Liver (tissue), 8 donors: ENCODE measurements at regions not wholly inside any gene's neighbourhood (a gene's known extent, or its start where the extent isn't known, plus 50 kb on each side); places are given as distances from the start of the nearest gene placed in this dataset.

ENCODE experiments used
- DNase-seq: peaks from one replicate; pipeline ENCODE4 v3.0.0-alpha.2; 2017; ENCODE audit warnings: low spot score
- H3K27ac ChIP-seq, 2 donors: one replicate each; pipeline ENCODE4 v1.7.0; 2013; ENCODE audit warnings: inconsistent platforms in 2 of 2, low read length in 2 of 2, control low read depth in 1 of 2, low read depth in 1 of 2, mild to moderate bottlenecking in 1 of 2
- H3K27me3 ChIP-seq, 4 donors: one replicate each; pipeline versions ENCODE4 v1.6.1 to v1.7.0; 2013; ENCODE audit warnings: low read length in 3 of 4, inconsistent platforms in 1 of 4, mild to moderate bottlenecking in 1 of 4, moderate library complexity in 1 of 4; ENCODE audit not compliant: control insufficient read depth in 4 of 4, insufficient read depth in 4 of 4
- H3K36me3 ChIP-seq, 4 donors: one replicate each; pipeline versions ENCODE4 v1.6.1 to v1.7.0; 2013; ENCODE audit warnings: low read length in 3 of 4, mild to moderate bottlenecking in 3 of 4, low read depth in 1 of 4, moderate library complexity in 1 of 4; ENCODE audit not compliant: control insufficient read depth in 4 of 4, insufficient read depth in 3 of 4
- H3K4me1 ChIP-seq, 4 donors: one replicate each; pipeline versions ENCODE4 v1.6.1 to v1.7.0; 2013; ENCODE audit warnings: low read length in 3 of 4, mild to moderate bottlenecking in 3 of 4, moderate library complexity in 1 of 4; ENCODE audit not compliant: control insufficient read depth in 4 of 4, insufficient read depth in 4 of 4
- H3K4me3 ChIP-seq, 3 donors: one replicate each; pipeline versions ENCODE4 v1.6.1 to v1.7.0; 2013; ENCODE audit warnings: low read length in 3 of 3, control low read depth in 1 of 3, low read depth in 1 of 3, mild to moderate bottlenecking in 1 of 3
- H3K9ac ChIP-seq, 2 donors: one replicate each; pipeline ENCODE4 v1.7.0; 2013; ENCODE audit warnings: low read length in 2 of 2, mild to moderate bottlenecking in 2 of 2, moderate library complexity in 2 of 2, control low read depth in 1 of 2, low read depth in 1 of 2
- H3K9me3 ChIP-seq, 4 donors: one replicate each; pipeline versions ENCODE4 v1.6.1 to v1.7.0; 2013; ENCODE audit warnings: low read length in 3 of 4; ENCODE audit not compliant: control insufficient read depth in 4 of 4
- EGR1 ChIP-seq, 2 donors: IDR thresholded peaks; 2 replicates each; pipeline ENCODE4 v1.6.1; 2016 to 2018; ENCODE audit warnings: antibody characterized with exemption in 2 of 2, low read depth in 2 of 2
- FOXA1 ChIP-seq: IDR thresholded peaks from 2 replicates; pipeline ENCODE4 v1.6.1; 2016; ENCODE audit warnings: antibody characterized with exemption
- FOXA2 ChIP-seq: IDR thresholded peaks from 2 replicates; pipeline ENCODE4 v1.6.1; 2016; ENCODE audit warnings: antibody characterized with exemption
- GABPA ChIP-seq, 2 donors: IDR thresholded peaks in 1 of 2; conservative IDR thresholded peaks in 1 of 2; 2 replicates each; pipeline ENCODE4 v1.6.1; 2016; ENCODE audit warnings: antibody characterized with exemption in 2 of 2, mild to moderate bottlenecking in 1 of 2, moderate library complexity in 1 of 2
- HNF4A ChIP-seq, 2 donors: conservative IDR thresholded peaks; 2 replicates each; pipeline ENCODE4 v1.6.1; 2016; ENCODE audit warnings: antibody characterized with exemption in 2 of 2, mild to moderate bottlenecking in 2 of 2
- HNF4G ChIP-seq: IDR thresholded peaks from 2 replicates; pipeline ENCODE4 v1.6.1; 2016; ENCODE audit warnings: antibody characterized with exemption
- JUND ChIP-seq, 2 donors: IDR thresholded peaks; 2 replicates each; pipeline ENCODE4 v1.6.1; 2016; ENCODE audit warnings: antibody characterized with exemption in 2 of 2
- NR2F2 ChIP-seq: IDR thresholded peaks from 2 replicates; pipeline ENCODE4 v1.6.1; 2016; ENCODE audit warnings: antibody characterized with exemption
- RAD21 ChIP-seq, 2 donors: IDR thresholded peaks; 2 replicates each; pipeline ENCODE4 v1.6.1; 2016; ENCODE audit warnings: antibody characterized with exemption in 2 of 2, mild to moderate bottlenecking in 2 of 2
- RXRA ChIP-seq, 2 donors: IDR thresholded peaks; 2 replicates each; pipeline ENCODE4 v1.6.1; 2017 to 2018; ENCODE audit warnings: antibody characterized with exemption in 2 of 2, mild to moderate bottlenecking in 1 of 2
- SP1 ChIP-seq: IDR thresholded peaks from 2 replicates; pipeline ENCODE4 v1.6.1; 2018; ENCODE audit warnings: antibody characterized with exemption, mild to moderate bottlenecking
- TAF1 ChIP-seq: conservative IDR thresholded peaks from 2 replicates; pipeline ENCODE4 v1.6.1; 2016; ENCODE audit warnings: antibody characterized with exemption, mild to moderate bottlenecking
- YY1 ChIP-seq: IDR thresholded peaks from 2 replicates; pipeline ENCODE4 v1.6.1; 2016; ENCODE audit warnings: antibody characterized with exemption, mild to moderate bottlenecking
- WGBS: extraction: QIAGEN DNeasy Blood & Tissue Kit; methylation state at CpG from one replicate; pipeline ENCODE4 v1.1.7; 2013; 5-methylcytosine and 5-hydroxymethylcytosine counted together
- TF ChIP-seq, protein P1 (sequence below): IDR thresholded peaks from 2 replicates; pipeline ENCODE4 v1.6.1; 2016; ENCODE audit warnings: antibody characterized with exemption
- TF ChIP-seq, protein P2 (sequence below): IDR thresholded peaks from 2 replicates; pipeline ENCODE4 v1.6.1; 2016; ENCODE audit warnings: antibody characterized with exemption
- TF ChIP-seq, protein P3 (sequence below): IDR thresholded peaks from 2 replicates; pipeline ENCODE4 v1.6.1; 2016; ENCODE audit warnings: antibody characterized with exemption
- TF ChIP-seq, protein P4 (sequence below): fragments of 150-350 bp; IDR thresholded peaks from 2 replicates; pipeline ENCODE4 v1.5.1; 2017; ENCODE audit warnings: improper control_type of control experiment, low read depth, low read length; ENCODE audit not compliant: missing input control
- TF ChIP-seq, protein P5 (sequence below): IDR thresholded peaks from 2 replicates; pipeline ENCODE4 v1.6.1; 2016; ENCODE audit warnings: antibody characterized with exemption, mild to moderate bottlenecking
- donor health status: healthy.
- donor health status: healthy.
- donor health status: healthy.
- donor health status: healthy.
- donor health status: healthy.

DNA sequence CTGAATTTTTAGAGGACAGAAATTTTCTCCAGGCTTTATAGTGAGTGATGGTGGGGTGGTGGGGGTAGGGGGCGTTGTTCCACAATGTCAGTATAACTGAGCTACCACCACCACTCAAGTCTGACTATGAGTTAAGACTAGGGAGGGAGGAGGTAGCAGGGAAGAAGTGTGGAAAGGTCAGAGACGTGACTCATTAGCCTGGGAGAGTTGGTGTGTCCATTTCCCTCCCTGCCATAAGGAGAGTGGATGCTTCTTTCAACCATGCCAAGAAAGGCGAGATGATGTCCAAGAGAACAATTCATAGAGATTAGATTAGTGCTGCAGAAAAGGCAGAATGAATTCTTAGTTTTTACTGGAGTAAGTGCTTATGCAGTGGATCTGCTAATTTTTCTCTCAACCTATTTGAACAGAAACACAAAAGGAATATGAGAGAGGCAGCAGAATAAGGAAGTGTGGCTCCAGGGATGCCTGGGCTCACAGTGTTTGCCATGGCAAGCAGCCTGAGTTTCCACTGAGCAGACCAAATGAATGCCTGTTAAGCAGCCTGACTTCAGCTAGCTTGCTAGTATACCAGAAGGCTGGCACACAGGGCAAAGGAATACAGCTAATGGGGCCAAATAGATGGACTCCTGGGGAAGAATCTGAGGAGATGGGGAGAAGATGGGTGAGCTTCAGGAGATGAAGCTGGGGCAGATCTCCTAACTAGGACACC, 708.9 kb downstream of the NTRK3 start:
- no peak overlapping the region for H3K4me3 ChIP-seq
- DNase-seq = no peak
- no peak overlapping the region for H3K9ac ChIP-seq
- H3K36me3 ChIP-seq = no peaks in the 10 kb centered on the region
- H3K9me3 ChIP-seq = no peaks in the 10 kb centered on the region
- no peaks in the 10 kb centered on the region for H3K27me3 ChIP-seq
- 58% methylated on average over 3 of the region's 3 CpGs for WGBS
- H3K4me1 ChIP-seq = no peaks in the 10 kb centered on the region
- TF ChIP-seq SP1 = no peak
- TF ChIP-seq, protein P1, sequence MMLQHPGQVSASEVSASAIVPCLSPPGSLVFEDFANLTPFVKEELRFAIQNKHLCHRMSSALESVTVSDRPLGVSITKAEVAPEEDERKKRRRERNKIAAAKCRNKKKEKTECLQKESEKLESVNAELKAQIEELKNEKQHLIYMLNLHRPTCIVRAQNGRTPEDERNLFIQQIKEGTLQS = no peak
- TF ChIP-seq, protein P2, sequence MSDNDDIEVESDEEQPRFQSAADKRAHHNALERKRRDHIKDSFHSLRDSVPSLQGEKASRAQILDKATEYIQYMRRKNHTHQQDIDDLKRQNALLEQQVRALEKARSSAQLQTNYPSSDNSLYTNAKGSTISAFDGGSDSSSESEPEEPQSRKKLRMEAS = no peak
- TF ChIP-seq HNF4G = no peak
- TF ChIP-seq JUND (IDR thresholded peaks at IDR 0.05) = no peak
- no peak overlapping the region for H3K27ac ChIP-seq

DNA sequence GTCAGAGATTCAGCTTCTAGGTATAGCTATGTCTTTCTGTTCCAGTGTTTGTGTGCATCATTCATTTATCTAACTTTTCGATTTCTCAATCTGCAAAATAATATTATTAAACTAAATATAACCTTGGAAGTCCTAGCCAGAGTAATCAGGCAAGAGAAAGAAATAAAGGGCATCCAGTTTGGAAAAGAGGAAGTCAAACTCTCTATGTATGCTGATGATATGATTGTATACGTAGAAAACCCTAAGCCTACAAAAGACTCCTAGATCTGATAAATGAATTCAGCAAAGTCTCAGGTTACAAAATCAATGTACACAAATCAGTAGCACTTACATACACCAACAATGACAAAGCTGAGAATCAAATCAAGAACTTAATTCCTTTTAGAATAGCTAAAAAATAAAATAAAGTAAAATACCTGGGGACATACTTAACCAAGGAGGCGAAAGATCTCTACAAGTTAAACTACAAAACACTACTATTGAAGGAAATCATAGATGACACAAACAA, 718.2 kb downstream of the NTRK3 start:
- WGBS = 40% methylated on average over 3 of the region's 3 CpGs
- no peak overlapping the region for H3K4me3 ChIP-seq
- H3K27ac ChIP-seq = no peak overlapping the region
- no peaks in the 10 kb centered on the region for H3K27me3 ChIP-seq
- TF ChIP-seq, protein P2 = no peak
- no peak for TF ChIP-seq EGR1 (IDR thresholded peaks at IDR 0.05; ENCODE audit: low read depth in 2 of 2)
- TF ChIP-seq, protein P3, sequence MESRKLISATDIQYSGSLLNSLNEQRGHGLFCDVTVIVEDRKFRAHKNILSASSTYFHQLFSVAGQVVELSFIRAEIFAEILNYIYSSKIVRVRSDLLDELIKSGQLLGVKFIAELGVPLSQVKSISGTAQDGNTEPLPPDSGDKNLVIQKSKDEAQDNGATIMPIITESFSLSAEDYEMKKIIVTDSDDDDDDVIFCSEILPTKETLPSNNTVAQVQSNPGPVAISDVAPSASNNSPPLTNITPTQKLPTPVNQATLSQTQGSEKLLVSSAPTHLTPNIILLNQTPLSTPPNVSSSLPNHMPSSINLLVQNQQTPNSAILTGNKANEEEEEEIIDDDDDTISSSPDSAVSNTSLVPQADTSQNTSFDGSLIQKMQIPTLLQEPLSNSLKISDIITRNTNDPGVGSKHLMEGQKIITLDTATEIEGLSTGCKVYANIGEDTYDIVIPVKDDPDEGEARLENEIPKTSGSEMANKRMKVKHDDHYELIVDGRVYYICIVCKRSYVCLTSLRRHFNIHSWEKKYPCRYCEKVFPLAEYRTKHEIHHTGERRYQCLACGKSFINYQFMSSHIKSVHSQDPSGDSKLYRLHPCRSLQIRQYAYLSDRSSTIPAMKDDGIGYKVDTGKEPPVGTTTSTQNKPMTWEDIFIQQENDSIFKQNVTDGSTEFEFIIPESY = no peak
- TF ChIP-seq, protein P4, sequence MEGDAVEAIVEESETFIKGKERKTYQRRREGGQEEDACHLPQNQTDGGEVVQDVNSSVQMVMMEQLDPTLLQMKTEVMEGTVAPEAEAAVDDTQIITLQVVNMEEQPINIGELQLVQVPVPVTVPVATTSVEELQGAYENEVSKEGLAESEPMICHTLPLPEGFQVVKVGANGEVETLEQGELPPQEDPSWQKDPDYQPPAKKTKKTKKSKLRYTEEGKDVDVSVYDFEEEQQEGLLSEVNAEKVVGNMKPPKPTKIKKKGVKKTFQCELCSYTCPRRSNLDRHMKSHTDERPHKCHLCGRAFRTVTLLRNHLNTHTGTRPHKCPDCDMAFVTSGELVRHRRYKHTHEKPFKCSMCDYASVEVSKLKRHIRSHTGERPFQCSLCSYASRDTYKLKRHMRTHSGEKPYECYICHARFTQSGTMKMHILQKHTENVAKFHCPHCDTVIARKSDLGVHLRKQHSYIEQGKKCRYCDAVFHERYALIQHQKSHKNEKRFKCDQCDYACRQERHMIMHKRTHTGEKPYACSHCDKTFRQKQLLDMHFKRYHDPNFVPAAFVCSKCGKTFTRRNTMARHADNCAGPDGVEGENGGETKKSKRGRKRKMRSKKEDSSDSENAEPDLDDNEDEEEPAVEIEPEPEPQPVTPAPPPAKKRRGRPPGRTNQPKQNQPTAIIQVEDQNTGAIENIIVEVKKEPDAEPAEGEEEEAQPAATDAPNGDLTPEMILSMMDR = no peak
- TF ChIP-seq GABPA (IDR thresholded peaks at IDR 0.05 in 1 of 2, conservative IDR thresholded peaks at IDR 0.05 in 1 of 2) = no peak
- TF ChIP-seq, protein P1 = no peak
- TF ChIP-seq SP1 = no peak
- no peak for TF ChIP-seq RAD21 (IDR thresholded peaks at IDR 0.05)
- no peak for TF ChIP-seq YY1
- no peak for TF ChIP-seq HNF4G
- TF ChIP-seq JUND (IDR thresholded peaks at IDR 0.05) = no peak
- no peak for TF ChIP-seq FOXA2
- TF ChIP-seq RXRA (IDR thresholded peaks at IDR 0.05) = no peak
- TF ChIP-seq, protein P5, sequence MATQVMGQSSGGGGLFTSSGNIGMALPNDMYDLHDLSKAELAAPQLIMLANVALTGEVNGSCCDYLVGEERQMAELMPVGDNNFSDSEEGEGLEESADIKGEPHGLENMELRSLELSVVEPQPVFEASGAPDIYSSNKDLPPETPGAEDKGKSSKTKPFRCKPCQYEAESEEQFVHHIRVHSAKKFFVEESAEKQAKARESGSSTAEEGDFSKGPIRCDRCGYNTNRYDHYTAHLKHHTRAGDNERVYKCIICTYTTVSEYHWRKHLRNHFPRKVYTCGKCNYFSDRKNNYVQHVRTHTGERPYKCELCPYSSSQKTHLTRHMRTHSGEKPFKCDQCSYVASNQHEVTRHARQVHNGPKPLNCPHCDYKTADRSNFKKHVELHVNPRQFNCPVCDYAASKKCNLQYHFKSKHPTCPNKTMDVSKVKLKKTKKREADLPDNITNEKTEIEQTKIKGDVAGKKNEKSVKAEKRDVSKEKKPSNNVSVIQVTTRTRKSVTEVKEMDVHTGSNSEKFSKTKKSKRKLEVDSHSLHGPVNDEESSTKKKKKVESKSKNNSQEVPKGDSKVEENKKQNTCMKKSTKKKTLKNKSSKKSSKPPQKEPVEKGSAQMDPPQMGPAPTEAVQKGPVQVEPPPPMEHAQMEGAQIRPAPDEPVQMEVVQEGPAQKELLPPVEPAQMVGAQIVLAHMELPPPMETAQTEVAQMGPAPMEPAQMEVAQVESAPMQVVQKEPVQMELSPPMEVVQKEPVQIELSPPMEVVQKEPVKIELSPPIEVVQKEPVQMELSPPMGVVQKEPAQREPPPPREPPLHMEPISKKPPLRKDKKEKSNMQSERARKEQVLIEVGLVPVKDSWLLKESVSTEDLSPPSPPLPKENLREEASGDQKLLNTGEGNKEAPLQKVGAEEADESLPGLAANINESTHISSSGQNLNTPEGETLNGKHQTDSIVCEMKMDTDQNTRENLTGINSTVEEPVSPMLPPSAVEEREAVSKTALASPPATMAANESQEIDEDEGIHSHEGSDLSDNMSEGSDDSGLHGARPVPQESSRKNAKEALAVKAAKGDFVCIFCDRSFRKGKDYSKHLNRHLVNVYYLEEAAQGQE = no peak
- TF ChIP-seq FOXA1 = no peak
- TF ChIP-seq TAF1 = no peak
- no peak for TF ChIP-seq HNF4A (conservative IDR thresholded peaks at IDR 0.05)
- TF ChIP-seq NR2F2 = no peak
- no peaks in the 10 kb centered on the region for H3K9me3 ChIP-seq
- no peaks in the 10 kb centered on the region for H3K36me3 ChIP-seq
- no peak for DNase-seq
- no peaks in the 10 kb centered on the region for H3K4me1 ChIP-seq
- no peak overlapping the region for H3K9ac ChIP-seq
